Upper lobe of left lung (tissue), 6 donors: ENCODE measurements at regions not wholly inside any gene's neighbourhood (a gene's known extent, or its start where the extent isn't known, plus 50 kb on each side); places are given as distances from the start of the nearest gene placed in this dataset.

Source experiments
- ATAC-seq, 2 donors: fragments of 200-7000 bp; cut with Tn5 transposase; one replicate each; pipeline ENCODE4 v1.9.1; 2022; ENCODE audit warnings: mild to moderate bottlenecking in 2 of 2, moderate library complexity in 2 of 2; ENCODE audit not compliant: low FRiP score in 2 of 2
- DNase-seq, 2 donors: peaks; one replicate each; pipeline ENCODE4 v3.0.0-alpha.2; 2019 to 2020
- H3K27ac ChIP-seq, 4 donors: fragments of 200-600 bp; sonication (generic); one replicate each; pipeline ENCODE4 v1.5.1; 2016 to 2019
- H3K27me3 ChIP-seq, 4 donors: fragments of 200-600 bp; sonication (generic); one replicate each; pipeline ENCODE4 v1.5.1; 2017 to 2019
- H3K36me3 ChIP-seq, 4 donors: fragments of 200-600 bp; sonication (generic); one replicate each; pipeline ENCODE4 v1.5.1; 2016 to 2019
- H3K4me1 ChIP-seq, 4 donors: fragments of 200-600 bp; sonication (generic); one replicate each; pipeline ENCODE4 v1.5.1; 2018 to 2019
- H3K4me3 ChIP-seq, 4 donors: fragments of 200-600 bp; sonication (generic); one replicate each; pipeline ENCODE4 v1.5.1; 2017 to 2019; ENCODE audit warnings: mild to moderate bottlenecking in 2 of 4, moderate library complexity in 1 of 4
- H3K9me3 ChIP-seq, 4 donors: fragments of 200-600 bp; sonication (generic); one replicate each; pipeline ENCODE4 v1.5.1; 2018 to 2019
- EP300 ChIP-seq, 4 donors: sonication (generic); formaldehyde crosslinking; IDR thresholded peaks; one replicate each; pipeline ENCODE4 v1.5.1; 2017; ENCODE audit warnings: antibody characterized with exemption in 4 of 4, control low read depth in 2 of 4
- POLR2A ChIP-seq, 4 donors: fragments of 450-650 bp; IDR thresholded peaks; one replicate each; pipeline ENCODE4 v1.5.1; 2016 to 2017; ENCODE audit warnings: antibody characterized with exemption in 4 of 4, mild to moderate bottlenecking in 2 of 4
- POLR2AphosphoS5 ChIP-seq, 2 donors: sonication (generic); formaldehyde crosslinking; IDR thresholded peaks; one replicate each; pipeline ENCODE4 v1.5.1; 2017; ENCODE audit warnings: antibody characterized with exemption in 2 of 2
- WGBS, 2 donors: methylation state at CpG; one replicate each; pipeline ENCODE4 v1.1.5; 2017 to 2018; 5-methylcytosine and 5-hydroxymethylcytosine counted together
- TF ChIP-seq, protein P1 (sequence below), 6 experiments: fragments of 450-650 bp in 4 of 6; fragments of 200-600 bp in 2 of 6; sonication (generic) in 2 of 6; IDR thresholded peaks; one replicate each; pipeline ENCODE4 v1.5.1; 2016 to 2019; ENCODE audit warnings: antibody characterized with exemption in 6 of 6
- donor health status: DM: no; HTN: no; CAD: no; lungs with moderate emphysema.
- donor health status: DM: no; HTN: yes; CAD: no; lungs with severe emphysema.

DNA sequence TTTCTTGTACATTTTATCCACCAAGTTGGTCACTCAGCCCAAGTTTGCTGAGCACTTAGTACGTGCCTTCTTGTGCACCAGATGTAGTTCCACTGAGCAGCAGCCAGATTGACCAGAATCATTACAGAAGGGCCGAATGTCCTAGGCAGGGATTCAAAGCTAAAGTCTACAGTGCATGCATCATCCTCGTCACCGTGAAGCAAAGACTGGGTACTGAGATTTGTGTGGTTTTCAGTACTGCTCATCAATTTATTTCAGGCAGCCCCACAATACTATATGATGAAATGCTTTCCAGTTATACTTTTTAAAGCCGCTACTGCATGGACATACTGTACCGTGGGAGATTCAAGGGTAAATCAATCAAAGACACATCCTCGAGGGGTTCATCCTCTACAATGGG is 227.0 kb downstream of the ARRDC4 start:
- Histone ChIP-seq H3K4me3 (no peak overlapping the region), H3K27me3 (no peaks in the 10 kb centered on the region), H3K9me3 (no peaks in the 10 kb centered on the region), H3K27ac (no peak overlapping the region), H3K36me3 (no peaks in the 10 kb centered on the region), H3K4me1 (no peaks in the 10 kb centered on the region)
- DNase-seq: no peak
- TF ChIP-seq POLR2AphosphoS5 (IDR thresholded peaks at IDR 0.05) (no peak), EP300 (IDR thresholded peaks at IDR 0.05) (no peak), POLR2A (IDR thresholded peaks at IDR 0.05) (no peak)
- TF ChIP-seq, protein P1, sequence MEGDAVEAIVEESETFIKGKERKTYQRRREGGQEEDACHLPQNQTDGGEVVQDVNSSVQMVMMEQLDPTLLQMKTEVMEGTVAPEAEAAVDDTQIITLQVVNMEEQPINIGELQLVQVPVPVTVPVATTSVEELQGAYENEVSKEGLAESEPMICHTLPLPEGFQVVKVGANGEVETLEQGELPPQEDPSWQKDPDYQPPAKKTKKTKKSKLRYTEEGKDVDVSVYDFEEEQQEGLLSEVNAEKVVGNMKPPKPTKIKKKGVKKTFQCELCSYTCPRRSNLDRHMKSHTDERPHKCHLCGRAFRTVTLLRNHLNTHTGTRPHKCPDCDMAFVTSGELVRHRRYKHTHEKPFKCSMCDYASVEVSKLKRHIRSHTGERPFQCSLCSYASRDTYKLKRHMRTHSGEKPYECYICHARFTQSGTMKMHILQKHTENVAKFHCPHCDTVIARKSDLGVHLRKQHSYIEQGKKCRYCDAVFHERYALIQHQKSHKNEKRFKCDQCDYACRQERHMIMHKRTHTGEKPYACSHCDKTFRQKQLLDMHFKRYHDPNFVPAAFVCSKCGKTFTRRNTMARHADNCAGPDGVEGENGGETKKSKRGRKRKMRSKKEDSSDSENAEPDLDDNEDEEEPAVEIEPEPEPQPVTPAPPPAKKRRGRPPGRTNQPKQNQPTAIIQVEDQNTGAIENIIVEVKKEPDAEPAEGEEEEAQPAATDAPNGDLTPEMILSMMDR (IDR thresholded peaks at IDR 0.05): no peak
- 82 to 92% methylated on average over 7 of the region's 7 CpGs for WGBS, 2 donors
- no peak for ATAC-seq

DNA sequence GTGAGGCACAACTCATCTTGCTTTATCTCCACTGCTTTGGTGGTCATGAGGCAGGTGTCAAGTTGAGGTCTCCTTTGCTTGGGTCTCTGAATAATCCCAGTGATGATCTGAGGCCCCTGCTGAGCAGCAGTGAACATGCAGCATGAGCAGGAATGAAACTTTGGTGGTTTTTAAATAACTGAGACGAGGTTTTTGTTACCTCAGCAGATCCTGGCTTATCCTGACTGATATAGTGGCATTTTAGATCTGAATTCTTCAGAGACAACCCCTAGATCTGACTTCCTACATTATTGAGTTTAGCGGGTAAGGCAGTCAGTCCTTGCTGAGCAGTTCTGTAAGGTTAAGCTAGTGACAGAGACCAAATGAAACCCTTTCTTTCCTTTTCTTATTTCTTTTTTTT is 230.4 kb downstream of the ARRDC4 start:
- ATAC-seq (no peak), DNase-seq (no peak)
- TF ChIP-seq, protein P1 (IDR thresholded peaks at IDR 0.05): no peak
- no peak for TF ChIP-seq POLR2AphosphoS5 (IDR thresholded peaks at IDR 0.05)
- TF ChIP-seq EP300 (IDR thresholded peaks at IDR 0.05): no peak
- TF ChIP-seq POLR2A (IDR thresholded peaks at IDR 0.05): no peak
- Histone ChIP-seq H3K27me3 (no peaks in the 10 kb centered on the region), H3K36me3 (no peaks in the 10 kb centered on the region), H3K4me1 (no peaks in the 10 kb centered on the region), H3K4me3 (no peak overlapping the region), H3K9me3 (no peaks in the 10 kb centered on the region), H3K27ac (no peak overlapping the region)
- 73 to 76% methylated on average over 2 of the region's 2 CpGs for WGBS, 2 donors

DNA sequence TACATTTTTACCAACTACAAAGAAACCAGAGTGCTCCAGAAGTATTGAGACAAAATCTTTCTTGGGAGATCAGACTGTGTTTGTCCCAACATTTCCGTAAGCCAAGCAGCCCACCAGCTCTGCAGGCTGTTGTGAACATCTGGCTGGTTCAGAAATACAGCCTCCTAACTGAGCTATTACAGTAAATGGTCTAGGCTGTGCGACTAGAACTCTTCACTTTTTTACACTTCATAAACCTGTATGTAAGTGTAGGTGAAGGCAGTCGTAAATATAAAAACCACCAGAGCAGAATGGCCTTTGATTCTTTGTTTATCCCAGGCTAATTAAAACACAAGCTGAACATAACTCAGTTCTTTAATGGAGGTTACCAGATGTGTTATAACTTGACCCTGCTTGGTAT is 235.3 kb downstream of the ARRDC4 start:
- Histone ChIP-seq H3K4me3 (no peak overlapping the region), H3K4me1 (no peaks in the 10 kb centered on the region), H3K27me3 (no peaks in the 10 kb centered on the region), H3K9me3 (no peaks in the 10 kb centered on the region), H3K27ac (no peak overlapping the region), H3K36me3 (no peaks in the 10 kb centered on the region)
- no peak for ATAC-seq
- WGBS, 2 donors: 70 to 73% methylated on average over 3 of the region's 3 CpGs
- TF ChIP-seq POLR2AphosphoS5 (IDR thresholded peaks at IDR 0.05) (no peak), EP300 (IDR thresholded peaks at IDR 0.05) (no peak), POLR2A (IDR thresholded peaks at IDR 0.05) (no peak)
- TF ChIP-seq, protein P1 (IDR thresholded peaks at IDR 0.05): no peak
- DNase-seq: no peak

DNA sequence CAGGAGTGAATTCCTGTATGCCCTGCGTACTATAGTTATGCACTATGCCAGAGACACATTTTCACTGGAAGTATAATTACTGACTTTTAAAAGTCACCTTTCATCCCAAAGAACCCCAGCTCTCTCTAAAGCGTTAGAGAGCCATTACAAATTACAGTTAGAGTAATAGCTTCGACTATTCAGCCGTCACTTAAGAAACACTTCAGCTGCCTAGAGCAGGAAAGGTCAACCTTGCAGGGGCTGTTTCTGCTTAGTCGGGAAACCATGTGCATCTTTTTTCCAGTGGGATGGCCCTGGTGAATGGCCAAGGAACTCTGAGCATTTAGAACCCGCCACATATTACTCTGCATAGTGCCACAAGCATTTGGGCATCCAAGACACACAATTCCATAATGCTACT is 235.9 kb downstream of the ARRDC4 start:
- ATAC-seq (no peak), DNase-seq (no peak)
- no peaks in the 10 kb centered on the region for H3K27me3 ChIP-seq
- H3K27ac ChIP-seq: no peak overlapping the region
- WGBS, 2 donors: 41 to 44% methylated on average over 6 of the region's 6 CpGs
- no peak for TF ChIP-seq POLR2A (IDR thresholded peaks at IDR 0.05)
- H3K9me3 ChIP-seq: no peaks in the 10 kb centered on the region
- H3K4me3 ChIP-seq: no peak overlapping the region
- H3K4me1 ChIP-seq: no peaks in the 10 kb centered on the region
- no peaks in the 10 kb centered on the region for H3K36me3 ChIP-seq

DNA sequence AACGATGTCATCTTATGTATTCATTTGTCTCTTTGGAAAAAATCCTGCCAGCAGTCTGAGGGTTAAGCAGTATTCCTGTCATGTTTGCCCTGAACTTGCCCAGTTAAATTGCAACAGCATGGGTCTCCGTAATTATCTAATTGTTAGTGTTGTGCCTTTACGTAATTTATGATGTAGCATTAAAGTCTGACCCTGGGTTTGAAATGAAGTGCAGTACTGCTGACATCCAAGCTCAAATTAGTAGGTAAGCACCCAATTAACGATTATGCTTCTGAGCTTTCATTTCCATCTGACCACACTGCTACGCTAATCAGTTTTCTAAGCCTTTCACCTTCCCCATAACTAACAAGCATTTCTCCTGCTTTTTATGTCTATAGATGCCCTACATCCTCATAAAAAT is 241.8 kb downstream of the ARRDC4 start:
- Histone ChIP-seq H3K4me3 (no peak overlapping the region), H3K9me3 (no peaks in the 10 kb centered on the region), H3K27ac (no peak overlapping the region), H3K27me3 (no peaks in the 10 kb centered on the region), H3K4me1 (no peaks in the 10 kb centered on the region), H3K36me3 (no peaks in the 10 kb centered on the region)
- TF ChIP-seq POLR2AphosphoS5 (IDR thresholded peaks at IDR 0.05): no peak
- TF ChIP-seq, protein P1 (IDR thresholded peaks at IDR 0.05): no peak
- no peak for DNase-seq
- no peak for ATAC-seq
- WGBS, 2 donors: 66 to 70% methylated on average over 5 of the region's 5 CpGs
